Frontal cortex (tissue), 3 donors: ENCODE measurements at regions not wholly inside any gene's neighbourhood (a gene's known extent, or its start where the extent isn't known, plus 50 kb on each side); places are given as distances from the start of the nearest gene placed in this dataset.

Source experiments
- DNase-seq, 2 donors: peaks; one replicate each; pipeline ENCODE4 v3.0.0; 2012; ENCODE audit warnings: low spot score in 2 of 2
- FAIRE-seq: peaks from 2 replicates; lab custom pipeline; 2012; peaks lifted over from hg19 to GRCh38; lab: Jason Lieb, UNC
- donor health status: control.
- donor health status: control.
- donor health status: control.

DNA sequence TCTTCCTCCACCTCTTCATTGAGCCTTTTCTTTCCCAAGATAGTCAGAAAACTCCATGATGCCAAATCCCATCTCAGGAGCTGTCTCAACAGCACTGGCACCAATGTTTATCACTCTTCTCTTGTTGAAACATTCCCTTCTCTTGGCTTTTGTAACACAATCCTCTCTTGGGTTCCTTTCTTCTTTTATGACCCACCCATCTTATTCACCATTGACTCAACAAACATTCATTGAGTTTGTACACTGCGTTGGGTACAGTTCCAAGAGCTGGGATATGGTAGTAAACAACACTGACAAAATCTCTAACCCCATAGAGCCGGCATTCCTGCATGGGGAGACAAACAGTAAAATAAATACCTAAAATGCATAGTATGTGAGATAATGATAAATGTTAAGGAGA lies 577.5 kb downstream of the INHBA start:
- DNase-seq, result no peak
- no peak for FAIRE-seq

GRCh38 chr7:41122256-41122987 lies 580.5 kb downstream of the INHBA start:
- FAIRE-seq (no peak), DNase-seq (no peak)

- FAIRE-seq (no peak), DNase-seq (no peak)
Measured at GRCh38 chr7:41121228-41121627, 581.7 kb downstream of the INHBA start.

DNA sequence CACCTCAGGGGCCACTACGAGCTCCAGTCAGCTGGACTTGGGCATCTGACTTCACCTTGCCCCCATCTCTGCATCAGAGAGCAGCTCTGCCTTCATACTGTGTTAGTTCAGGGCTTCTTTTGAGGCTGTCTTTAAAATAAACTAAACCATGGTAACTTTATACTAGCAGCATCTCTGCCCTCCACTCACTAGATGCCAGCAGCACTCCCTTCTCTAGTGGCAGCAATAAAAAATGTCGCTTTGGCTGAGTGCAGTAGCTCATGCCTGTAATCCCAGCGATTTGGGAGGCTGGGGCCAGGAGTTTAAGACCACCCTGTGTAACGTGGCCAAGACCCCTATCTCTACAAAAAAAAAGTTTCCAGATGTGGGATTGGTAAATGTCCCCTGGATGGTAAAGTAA lies 584.4 kb downstream of the INHBA start:
- no peak for DNase-seq
- no peak for FAIRE-seq

GRCh38 chr7:41117431-41117830 lies 585.5 kb downstream of the INHBA start:
- FAIRE-seq, result no peak

GRCh38 chr7:41116817-41117216 lies 586.1 kb downstream of the INHBA start:
- DNase-seq, result no peak

More at GRCh38 chr7:41117431-41117830, 585.5 kb downstream of the INHBA start:
- no peak for DNase-seq

DNA sequence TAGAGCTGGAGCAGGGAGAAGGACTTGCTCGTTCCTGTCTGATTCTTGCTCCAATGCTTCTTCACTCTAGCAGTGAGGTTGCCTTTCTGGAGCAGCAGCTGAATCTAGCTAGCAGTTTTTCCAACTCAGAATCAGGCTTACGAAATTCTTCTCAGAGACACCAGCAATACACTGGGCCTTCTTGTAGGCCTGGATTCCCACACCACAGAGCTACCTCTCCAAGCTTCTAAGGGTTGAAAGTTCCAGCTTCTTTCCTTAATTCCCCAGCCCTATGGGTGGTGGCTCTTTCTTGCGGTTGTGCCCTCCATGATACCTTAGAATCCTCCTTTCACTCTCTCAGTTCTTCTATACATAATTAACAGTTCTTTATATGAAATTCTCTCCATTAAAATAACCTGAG lies 586.6 kb downstream of the INHBA start:
- no peak for DNase-seq
- FAIRE-seq, result no peak

More at GRCh38 chr7:41116817-41117216, 586.1 kb downstream of the INHBA start:
- FAIRE-seq, result no peak

GRCh38 chr7:41114691-41115090 lies 588.2 kb downstream of the INHBA start:
- no peak for DNase-seq
- no peak for FAIRE-seq

DNA sequence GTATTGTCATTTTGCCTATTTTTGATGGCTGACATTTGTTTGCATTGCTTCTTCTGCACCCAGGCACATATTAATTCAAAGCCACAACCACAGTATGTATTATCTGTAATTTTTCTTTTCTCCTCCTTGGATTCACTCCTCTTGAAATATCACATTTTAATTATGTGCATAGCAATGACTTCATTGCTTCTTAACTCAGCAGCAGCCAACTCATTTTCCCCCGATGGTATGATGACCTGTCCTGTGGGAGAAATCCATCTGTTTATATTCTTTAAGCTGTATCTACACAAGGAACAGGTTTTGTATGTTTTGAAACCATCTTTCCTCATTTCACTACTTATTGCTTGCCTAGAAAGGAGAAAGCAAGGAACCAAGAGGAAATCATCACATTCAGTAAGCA lies 588.8 kb downstream of the INHBA start:
- no peak for FAIRE-seq
- no peak for DNase-seq

GRCh38 chr7:41113719-41114118 lies 589.2 kb downstream of the INHBA start:
- FAIRE-seq (no peak), DNase-seq (no peak)

- FAIRE-seq (no peak), DNase-seq (no peak)
Measured at GRCh38 chr7:41110186-41110585, 592.7 kb downstream of the INHBA start.

DNA sequence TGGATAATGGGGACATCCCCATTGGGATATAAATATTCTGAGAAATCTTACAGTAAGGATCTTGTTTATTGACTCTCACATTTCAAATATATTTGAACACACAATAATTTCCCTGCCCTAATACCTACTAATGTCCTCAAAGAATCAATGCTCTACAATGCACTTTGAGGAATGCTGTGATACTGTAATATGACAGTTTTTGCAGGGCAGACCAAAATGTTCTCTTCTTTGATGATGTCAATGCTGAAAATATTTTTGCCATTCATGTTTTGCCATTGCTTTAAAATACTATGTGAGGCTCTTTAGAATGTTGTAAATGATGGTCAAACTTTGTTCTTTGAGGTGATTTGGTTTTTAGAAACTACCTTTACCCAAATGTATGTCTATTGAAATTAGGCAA lies 594.1 kb downstream of the INHBA start:
- no peak for DNase-seq
- FAIRE-seq, result no peak

DNA sequence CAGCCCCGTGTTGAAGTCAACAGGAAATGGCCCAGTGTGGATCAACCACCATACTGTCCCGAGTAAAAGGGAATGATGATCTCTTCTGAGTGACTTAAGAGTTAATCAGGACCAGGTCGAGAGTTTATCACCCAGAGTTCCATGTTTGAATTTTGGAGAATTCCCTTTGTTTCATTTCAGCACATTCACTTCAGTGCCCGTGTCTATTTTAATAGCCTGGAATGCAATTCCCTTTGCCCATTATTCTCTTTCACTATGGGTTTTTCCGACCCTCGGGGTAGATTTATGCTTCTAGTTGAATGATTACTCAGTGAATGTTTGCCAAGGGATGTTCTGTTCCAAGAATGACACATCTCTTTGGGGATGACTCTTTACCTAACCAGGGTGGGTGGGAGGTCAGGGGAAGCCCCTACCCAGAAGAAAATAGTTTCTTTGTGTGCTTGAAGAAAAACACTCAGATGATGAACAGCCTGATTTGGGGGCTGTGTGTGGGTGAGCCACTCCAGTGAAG lies 594.9 kb downstream of the INHBA start:
- no peak for FAIRE-seq

DNA sequence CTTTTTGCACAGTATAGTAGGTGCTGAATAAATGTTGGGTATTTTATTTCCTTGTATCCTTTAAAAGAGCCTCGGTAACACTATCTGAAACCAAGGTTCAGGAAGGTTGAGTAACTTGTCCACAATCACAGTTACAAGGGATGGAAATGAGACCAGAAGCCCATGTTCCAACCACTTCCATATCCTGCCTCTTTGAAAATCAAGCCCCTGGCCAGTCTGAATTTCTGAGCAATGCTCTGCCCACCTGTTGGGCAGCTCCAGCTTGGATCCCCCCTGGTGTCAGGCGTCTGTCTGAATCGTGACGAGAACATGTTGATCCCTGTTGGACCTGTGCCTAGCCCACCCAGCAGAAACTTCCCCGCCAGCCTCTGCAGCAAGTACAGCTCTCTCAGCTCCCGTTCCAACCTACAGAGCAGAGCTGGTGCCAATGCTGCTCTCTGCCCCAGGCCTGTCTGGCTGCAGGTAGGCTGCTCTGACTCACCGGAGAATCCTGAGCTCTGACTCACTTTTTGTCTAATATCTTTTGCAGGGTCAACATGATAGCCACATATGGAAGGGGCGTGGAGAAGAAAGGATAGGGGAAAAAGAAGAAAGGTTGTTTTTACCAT lies 595.5 kb downstream of the INHBA start:
- no peak for FAIRE-seq
- DNase-seq, result no peak

More for the DNA sequence above, 594.9 kb downstream of the INHBA start:
- no peak for DNase-seq

GRCh38 chr7:41104631-41105030 lies 598.3 kb downstream of the INHBA start:
- FAIRE-seq, result no peak
- DNase-seq, result no peak

DNA sequence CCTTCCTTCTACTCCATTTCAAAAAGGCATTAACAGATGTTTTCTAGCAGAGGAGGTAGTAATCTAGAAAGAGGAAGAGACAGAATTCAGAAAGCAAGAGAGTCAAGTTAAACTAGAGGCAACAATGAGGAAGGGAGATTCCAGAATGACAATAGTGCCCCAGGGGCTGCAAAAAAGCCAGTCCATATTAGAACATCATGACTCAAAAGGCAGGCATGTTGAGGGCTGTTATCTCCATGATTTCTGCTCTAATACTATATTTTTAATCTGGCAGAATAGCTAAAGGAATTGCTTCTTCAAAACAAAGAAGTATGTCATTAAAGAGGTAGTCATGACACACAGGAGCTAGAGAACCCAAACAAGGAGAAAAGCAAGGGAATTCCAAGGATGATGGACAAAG lies 599.6 kb downstream of the INHBA start:
- FAIRE-seq (no peak), DNase-seq (no peak)

DNA sequence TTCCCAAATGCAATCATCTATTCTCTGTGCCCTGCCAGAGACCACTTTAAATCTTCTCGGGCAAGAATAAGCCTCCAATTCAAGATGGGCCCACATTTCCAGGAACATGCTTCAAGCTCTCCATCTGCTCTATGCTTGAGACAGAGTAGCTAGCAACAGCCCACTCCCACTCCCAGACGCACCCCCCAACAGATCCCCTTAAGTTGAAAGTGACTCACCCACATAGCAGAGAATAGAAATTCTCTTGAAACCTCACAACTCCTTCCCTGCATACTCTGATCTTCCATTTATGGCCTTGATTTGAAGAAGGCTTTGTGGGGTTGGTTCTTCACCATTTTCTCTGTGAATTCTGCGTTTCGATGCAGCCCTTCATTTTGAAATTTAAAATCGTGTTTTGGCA lies 604.0 kb downstream of the INHBA start:
- no peak for DNase-seq
- no peak for FAIRE-seq

- no peak for FAIRE-seq
- no peak for DNase-seq
Measured at GRCh38 chr7:41098402-41098801, 604.5 kb downstream of the INHBA start.

DNA sequence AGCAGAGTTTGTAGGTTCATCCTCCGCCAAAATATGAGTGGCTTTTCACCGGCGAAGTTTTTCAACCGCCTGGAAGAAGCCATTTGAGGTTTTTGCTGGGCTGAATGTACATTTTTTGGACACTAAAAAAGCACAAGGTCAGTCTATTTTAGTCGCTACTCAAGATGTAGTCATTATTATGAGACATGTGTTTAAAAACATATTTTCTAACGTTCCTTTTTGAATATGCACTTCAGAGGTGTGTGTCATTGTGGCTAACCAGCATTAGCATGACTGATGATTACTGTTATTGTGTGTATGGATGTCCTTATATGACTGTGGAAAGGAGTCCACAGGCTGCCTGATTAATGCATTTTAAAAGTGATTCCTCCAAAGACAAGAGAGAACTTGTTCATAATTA lies 605.4 kb downstream of the INHBA start:
- no peak for FAIRE-seq

GRCh38 chr7:41096917-41097316 lies 606.0 kb downstream of the INHBA start:
- FAIRE-seq, result no peak
- DNase-seq, result no peak

More for the DNA sequence above, 605.4 kb downstream of the INHBA start:
- no peak for DNase-seq

- FAIRE-seq, result no peak
- DNase-seq, result no peak
Measured at GRCh38 chr7:41093141-41093540, 609.7 kb downstream of the INHBA start.

GRCh38 chr7:41085244-41085643 lies 617.6 kb downstream of the INHBA start:
- DNase-seq, result no peak
- FAIRE-seq, result no peak
